NB4 (cell line): ENCODE measurements at regions not wholly inside any gene's neighbourhood (a gene's known extent, or its start where the extent isn't known, plus 50 kb on each side); places are given as distances from the start of the nearest gene placed in this dataset.

ENCODE experiments used
- POLR2A ChIP-seq: IDR thresholded peaks from 2 replicates; pipeline ENCODE4 v1.6.1; 2011; ENCODE audit warnings: mild to moderate bottlenecking; ENCODE audit not compliant: insufficient read length; ENCODE audit errors: extremely low read depth
- TF ChIP-seq, protein P1 (sequence below): IDR thresholded peaks from one replicate; pipeline ENCODE4 v1.5.1; 2012; ENCODE audit warnings: low read depth, low read length

DNA sequence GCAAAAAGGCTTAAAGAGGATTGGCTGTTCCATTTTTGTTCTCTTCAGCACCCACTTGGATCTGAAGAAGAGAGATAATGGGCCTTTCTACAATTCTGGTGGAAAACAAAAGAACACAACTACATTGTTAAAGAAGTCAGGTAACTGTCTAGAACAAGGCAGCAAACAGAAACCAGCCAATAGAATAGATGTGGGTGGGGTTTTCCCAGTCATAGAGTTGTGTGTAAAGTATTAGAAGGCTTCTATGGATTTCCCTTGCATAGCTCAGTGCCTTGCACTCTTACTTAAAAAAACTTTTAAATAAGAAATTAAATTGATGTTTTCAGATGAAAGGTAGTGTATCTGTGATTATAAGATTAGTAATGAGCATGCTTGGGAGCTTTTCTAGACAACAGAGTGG, 462.7 kb upstream of the ATP11B start:
- TF ChIP-seq, protein P1, sequence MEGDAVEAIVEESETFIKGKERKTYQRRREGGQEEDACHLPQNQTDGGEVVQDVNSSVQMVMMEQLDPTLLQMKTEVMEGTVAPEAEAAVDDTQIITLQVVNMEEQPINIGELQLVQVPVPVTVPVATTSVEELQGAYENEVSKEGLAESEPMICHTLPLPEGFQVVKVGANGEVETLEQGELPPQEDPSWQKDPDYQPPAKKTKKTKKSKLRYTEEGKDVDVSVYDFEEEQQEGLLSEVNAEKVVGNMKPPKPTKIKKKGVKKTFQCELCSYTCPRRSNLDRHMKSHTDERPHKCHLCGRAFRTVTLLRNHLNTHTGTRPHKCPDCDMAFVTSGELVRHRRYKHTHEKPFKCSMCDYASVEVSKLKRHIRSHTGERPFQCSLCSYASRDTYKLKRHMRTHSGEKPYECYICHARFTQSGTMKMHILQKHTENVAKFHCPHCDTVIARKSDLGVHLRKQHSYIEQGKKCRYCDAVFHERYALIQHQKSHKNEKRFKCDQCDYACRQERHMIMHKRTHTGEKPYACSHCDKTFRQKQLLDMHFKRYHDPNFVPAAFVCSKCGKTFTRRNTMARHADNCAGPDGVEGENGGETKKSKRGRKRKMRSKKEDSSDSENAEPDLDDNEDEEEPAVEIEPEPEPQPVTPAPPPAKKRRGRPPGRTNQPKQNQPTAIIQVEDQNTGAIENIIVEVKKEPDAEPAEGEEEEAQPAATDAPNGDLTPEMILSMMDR: no peak
- no peak for TF ChIP-seq POLR2A
